ENCODE measurements at regions not wholly inside any gene's neighbourhood (a gene's known extent, or its start where the extent isn't known, plus 50 kb on each side); places are given as distances from the start of the nearest gene placed in this dataset.
"Not testable (repeated sequence)": the region's sequence is repeated elsewhere in the genome, so short reads cannot be mapped to it uniquely, and the experiment has no call there.

DNA sequence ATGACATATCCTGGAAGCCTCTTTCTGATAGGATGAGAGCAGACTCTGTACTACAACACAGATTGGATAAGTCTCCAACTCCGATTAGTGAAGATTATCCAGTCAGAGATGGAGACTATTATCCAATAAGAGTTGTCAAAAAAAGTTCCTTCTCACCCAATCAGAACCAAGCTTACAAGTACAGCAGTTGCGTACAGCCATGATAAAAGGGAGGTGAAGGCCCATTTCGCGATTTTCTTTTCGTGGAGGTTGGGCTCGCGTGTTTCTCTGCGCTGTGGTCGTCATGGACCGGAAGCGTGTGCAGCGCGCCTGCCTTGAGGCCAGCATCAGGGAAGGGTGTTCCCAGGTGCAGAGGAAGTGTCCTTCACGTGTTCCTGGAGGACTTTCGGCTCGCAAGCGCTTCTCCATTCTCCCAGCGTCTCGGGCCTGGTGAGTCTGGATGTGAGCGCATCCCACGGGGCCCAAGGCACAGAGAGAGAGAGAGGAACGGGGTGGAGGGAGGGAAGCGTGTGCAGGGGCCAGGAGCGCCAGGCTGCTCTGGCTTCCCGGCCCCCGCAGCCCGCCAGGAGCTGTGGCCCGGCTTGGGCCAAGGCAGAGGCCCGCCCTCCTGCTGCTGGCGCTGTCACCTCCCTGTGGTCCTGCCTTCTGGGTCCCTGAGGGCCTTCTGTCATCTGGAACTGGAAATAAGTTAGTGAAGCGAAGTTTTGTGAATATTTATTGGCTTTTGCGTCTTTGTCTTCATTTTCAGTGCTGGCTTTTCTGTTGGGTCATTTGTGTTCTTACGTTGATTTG, 53.9 kb downstream of the CDRT15L2 start:
- DNase-seq, result not testable (repeated sequence)

DNA sequence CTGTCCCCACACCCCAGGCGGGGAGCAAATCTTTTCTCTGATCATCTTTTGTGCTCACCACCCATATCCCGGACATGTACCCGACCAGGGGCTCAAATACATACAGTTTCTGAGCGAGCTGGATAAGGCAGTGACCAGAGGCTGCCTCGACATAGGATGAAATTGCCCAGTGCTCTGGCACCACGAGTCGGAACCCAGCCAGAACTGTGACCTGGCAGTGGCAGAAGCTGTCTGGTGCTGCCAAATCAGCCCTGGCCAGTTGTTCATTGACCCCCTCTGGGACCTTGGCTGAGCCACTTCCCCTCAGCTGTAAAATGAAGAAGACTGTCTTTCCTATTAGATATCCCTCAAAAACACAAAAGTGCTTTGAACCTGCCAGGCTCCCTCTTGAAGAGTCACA, 60.6 kb downstream of the CDRT15L2 start:
- DNase-seq, result not testable (repeated sequence)

DNA sequence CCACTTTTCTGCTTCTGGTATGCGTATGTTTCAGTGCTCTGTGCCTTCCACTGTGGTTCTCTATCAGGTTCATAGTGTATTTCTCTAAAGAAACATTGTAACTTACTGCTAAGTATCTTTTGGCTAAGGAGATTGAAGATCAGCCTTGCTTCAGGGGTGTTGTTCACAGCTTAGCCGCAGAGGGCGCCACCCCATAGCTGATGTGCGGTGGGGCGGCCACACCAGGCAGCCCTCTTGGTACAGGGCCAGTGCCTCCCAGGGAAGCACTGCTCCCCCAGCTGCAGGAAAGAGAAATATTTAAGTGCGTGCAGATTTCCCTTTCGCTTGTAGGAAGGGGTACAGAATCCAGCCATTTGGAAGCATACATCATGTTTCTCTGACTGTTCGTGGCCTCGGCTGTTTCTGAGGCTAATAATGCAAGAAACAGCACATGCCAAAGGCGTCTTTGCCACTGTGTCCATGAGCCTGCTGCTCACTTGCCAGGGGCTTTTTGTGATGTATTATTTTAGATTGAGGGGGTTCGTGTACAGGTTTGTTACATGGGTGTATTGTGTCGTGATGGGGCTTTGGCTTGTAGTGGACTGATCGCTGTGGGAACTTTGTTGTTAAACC, 67.2 kb downstream of the CDRT15L2 start:
- DNase-seq, result not testable (repeated sequence)

GRCh38 chr17:20649097-20649767, 69.7 kb downstream of the CDRT15L2 start:
- not testable (repeated sequence) for DNase-seq

DNA sequence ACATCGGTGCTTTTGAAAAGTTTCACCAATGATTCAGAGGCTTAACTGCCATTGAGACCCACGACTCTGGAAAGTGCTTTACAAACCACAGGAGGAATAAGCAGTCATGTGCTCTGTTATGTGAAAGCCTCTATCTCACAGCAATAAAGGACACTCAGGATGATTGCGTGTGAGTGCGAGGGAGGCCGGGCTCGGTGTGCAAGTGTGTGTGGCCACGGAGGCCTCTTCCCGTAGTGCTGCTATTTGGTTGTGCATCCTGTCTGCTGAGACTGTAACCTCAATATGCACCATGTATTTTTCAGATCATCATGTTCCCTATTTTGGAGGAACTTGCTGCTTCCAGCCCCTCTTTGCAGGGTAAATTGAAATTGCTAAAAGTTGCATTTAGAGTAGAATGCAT, 71.5 kb downstream of the CDRT15L2 start:
- not testable (repeated sequence) for DNase-seq

DNA sequence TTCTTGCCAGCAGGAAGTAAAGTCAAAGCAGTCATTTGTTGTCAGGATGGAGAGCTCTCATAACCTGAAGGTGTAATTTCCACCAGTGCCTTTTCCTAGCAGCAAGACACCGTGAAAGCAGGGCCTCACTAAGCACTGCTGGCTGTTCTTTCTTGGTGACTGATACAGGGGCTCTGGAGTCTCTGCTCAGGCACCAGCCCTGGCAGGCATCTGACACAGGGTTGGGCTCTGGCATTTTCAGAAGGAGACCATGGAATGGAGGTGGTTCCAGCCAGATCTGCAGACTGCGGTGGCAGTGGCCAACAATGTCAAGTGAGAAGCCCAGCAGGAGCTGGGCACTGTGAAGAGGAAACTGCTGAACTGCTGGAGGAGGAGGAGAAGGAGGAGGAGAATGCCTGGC, 72.2 kb downstream of the CDRT15L2 start:
- DNase-seq, result not testable (repeated sequence)

DNA sequence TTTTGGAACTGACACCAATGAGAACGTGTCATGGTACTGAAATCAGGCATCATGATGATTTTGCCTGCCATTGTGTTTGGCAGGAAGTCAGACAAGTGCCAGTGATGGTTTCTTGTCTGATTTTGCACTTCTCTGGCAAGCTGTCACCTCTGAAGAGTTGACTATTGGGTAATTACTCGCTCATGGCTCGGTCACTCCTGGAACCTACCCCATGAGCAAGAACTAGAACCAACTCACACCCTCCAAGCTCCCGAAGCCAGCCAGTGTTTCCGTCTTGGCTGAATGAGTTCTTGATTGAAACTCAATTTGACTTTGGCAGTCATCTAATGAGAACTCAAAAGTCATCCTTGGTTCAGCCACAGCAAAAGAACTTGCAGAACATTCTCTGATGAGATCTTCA, 73.9 kb downstream of the CDRT15L2 start:
- not testable (repeated sequence) for DNase-seq

DNA sequence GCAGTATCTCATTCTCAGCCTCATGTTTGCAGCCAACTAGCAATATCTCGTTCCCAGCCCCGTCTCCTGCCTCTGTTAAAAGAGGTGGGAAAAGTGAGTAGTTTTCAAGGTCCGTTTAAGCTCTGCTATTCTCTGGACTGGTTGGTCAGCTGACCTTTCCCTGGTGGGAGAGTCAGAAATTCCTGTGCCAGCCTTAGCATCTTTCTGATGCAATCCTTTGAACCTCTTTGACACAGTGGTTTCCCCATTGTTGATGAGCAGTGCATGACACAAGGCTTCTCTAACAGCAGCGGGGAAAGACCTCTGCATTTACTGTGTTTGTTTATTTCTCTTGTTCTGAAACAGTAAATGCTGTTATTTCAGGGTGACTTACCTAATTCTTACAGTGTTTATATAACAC, 74.6 kb downstream of the CDRT15L2 start:
- DNase-seq, result peak; percentile 30

DNA sequence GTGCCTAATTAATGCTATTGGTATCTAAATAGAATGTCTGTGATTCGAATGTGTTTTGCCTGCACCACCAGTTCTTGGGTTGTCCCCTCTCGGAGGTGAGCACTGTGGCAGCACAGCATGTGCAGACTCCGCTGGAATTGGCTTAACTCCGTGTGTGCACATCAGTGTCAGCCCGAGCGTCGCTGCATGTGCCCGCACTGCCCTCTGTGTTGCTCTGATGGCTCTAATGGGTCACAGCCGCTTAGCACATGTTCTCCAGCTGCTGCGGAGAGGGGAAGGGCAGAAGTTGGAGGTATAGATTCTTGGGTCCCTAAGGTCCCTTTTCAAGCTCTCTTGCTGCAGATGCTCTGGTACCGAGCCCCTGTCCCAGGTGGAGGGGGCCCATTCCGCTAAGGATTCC, 75.1 kb downstream of the CDRT15L2 start:
- not testable (repeated sequence) for DNase-seq

- DNase-seq, result peak; percentile 28
These were observed 85.8 kb downstream of the CDRT15L2 start for GRCh38 chr17:20665103-20665955.

DNA sequence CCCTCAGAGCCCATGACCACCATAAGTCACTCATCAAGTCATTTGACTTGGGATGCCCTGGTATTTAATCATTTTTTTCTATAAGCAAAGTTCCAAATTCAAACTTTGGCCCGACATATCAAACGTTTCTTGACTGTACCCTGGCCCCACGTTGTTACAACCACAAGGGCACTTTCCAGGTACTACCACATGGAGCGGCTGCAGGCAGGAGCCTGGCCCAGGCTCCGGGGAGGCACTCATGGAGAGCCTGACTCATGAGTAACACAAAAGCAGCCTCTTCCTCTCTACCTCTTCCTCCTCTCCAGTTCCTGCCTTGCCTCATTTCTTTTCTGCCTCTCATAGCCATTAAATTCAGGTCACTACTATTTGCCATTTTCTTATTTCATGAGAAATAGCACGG, 87.2 kb downstream of the CDRT15L2 start:
- not testable (repeated sequence) for DNase-seq

GRCh38 chr17:20667712-20668111, 88.2 kb downstream of the CDRT15L2 start:
- DNase-seq, result not testable (repeated sequence)

DNA sequence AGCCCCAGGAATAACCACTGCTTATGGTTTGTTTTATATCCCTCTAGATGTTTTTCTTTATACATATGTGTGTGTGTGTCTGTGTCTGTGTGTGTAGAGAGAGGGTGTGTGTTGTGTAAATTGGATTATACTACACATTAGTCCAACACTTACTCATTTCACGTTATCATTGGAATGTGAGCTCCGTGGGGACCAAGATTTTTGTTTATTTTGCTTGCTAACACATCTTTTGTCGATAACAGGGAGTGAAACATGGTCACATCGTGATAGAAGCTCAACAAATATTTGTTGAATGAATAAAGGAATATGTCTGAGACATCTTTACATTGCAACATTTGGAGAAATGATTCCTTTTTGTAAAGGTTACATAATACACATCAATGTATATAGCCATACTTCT, 88.8 kb downstream of the CDRT15L2 start:
- DNase-seq, result not testable (repeated sequence)

- DNase-seq, result not testable (repeated sequence)
These were observed 89.3 kb downstream of the CDRT15L2 start for GRCh38 chr17:20668868-20669267.

- DNase-seq, result not testable (repeated sequence)
These were observed 91.0 kb downstream of the CDRT15L2 start for GRCh38 chr17:20670506-20670905.

- DNase-seq, result not testable (repeated sequence)
These were observed 94.8 kb downstream of the CDRT15L2 start for GRCh38 chr17:20674374-20674773.

DNA sequence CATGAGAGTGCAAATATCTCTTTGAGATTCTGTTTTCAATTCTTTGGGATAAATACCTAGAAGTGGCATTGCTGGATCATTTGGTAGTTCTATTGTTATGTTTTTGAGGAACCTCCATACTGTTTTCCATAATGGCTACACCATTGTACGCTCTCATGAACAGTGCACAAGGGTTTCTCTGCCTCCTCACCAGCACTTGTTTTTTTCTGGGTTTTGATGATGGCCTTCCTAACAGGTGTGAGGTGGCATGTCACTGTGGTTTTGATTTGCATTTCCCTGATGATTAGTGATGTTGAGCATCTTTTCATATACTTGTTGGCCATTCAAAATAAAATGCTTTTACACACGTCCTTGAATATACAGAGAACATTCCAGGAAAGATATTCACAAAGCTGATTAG, 96.2 kb downstream of the CDRT15L2 start:
- DNase-seq, result not testable (repeated sequence)

DNA sequence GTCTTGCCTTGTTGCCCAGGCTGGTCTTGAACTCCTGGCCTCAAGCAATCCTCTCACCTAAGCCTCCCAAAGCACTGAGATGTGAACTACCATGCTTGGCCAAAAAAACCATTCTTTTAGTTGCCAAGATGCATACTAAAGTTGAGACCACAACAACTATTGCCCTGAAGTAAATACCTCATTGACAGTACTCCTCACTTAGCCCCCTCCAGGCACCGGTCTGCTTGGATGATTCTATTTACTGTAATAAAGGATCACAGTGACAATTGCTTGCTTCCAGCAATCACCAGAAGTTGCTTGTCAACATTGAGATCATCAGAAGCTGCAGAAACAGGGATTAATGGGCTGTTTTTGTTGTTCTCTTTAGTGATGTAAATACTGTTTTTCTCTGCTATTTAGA, 97.1 kb downstream of the CDRT15L2 start:
- DNase-seq, result not testable (repeated sequence)

DNA sequence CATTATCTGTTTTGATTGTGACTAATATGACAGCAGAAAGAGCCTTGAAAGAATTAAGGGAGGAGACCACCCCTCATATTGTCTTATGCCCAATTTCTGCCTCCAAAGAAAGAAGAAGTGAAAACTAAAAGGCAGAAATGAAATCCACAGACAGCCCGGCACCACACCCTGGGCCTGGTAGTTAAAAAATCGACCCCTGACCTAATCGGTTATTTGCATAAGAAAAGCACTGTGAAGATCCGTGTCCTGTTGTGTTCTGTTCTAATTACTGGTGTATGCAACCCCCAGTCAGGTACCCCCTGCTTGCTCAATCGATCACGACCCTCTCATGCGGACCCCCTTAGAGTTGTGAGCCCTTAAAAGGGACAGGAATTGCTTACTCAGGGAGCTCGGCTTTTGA, 97.9 kb downstream of the CDRT15L2 start:
- DNase-seq, result not testable (repeated sequence)

DNA sequence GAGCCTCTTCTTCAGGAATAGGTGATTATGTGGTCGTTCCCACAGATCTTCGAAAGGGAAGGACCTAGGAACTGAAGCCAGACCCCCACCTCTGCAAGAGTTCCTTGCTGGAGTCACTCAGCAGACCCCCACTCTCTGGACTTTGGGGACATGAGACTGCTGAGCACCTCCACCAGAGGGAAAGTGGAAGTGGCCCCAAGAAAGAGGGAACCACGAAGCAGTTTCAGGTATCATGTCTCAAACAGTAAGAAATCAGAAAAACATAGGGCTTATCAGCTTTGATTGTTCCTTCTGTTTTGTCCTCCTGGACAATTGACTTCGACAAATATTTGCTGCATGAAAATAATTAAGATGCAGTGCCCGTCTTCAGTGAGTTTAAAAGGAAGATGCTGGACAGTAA, 98.9 kb downstream of the CDRT15L2 start:
- not testable (repeated sequence) for DNase-seq

- not testable (repeated sequence) for DNase-seq
These were observed 102.5 kb downstream of the CDRT15L2 start for GRCh38 chr17:20681746-20682722.

Data from fibroblast of upper back skin (primary cell).